ENCODE measurements at regions not wholly inside any gene's neighbourhood (a gene's known extent, or its start where the extent isn't known, plus 50 kb on each side); places are given as distances from the start of the nearest gene placed in this dataset.

DNA sequence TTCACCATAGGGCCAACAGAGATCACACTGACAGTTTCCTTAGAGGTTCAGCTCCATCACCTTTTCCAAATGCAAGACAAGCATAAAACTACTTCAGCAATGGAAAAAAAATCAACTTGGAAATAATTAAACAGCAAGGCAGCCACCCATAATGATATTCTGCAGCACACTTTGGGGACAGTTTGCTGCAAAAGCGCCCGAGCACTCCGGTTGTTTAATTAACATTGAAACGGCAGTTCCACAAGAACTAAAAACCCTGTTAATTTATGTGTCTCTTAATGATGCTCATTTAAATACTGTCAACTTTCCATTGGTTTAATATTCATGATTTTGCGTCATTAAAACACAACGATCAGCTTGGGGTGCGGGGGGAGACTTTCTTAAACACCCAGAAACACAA lies 153.2 kb downstream of the ELAVL4 start:
- H3K27ac ChIP-seq, result no peak overlapping the region
- ATAC-seq (no peak), DNase-seq (no peak)
- no peaks in the 10 kb centered on the region for H3K4me1 ChIP-seq
- no peaks in the 10 kb centered on the region for H3K27me3 ChIP-seq
- H3K9me3 ChIP-seq, result no peaks in the 10 kb centered on the region
- no peaks in the 10 kb centered on the region for H3K36me3 ChIP-seq (replicated peaks in 1 of 2; ENCODE audit: insufficient read depth in 1 of 2, low read depth in 2 of 2)
- intact Hi-C loops (cut with DNase I), result no loop called here
- 76 to 82% methylated on average over 7 of the region's 7 CpGs for WGBS, 2 donors
- H3K4me3 ChIP-seq, result no peak overlapping the region
- TF ChIP-seq, protein P1, sequence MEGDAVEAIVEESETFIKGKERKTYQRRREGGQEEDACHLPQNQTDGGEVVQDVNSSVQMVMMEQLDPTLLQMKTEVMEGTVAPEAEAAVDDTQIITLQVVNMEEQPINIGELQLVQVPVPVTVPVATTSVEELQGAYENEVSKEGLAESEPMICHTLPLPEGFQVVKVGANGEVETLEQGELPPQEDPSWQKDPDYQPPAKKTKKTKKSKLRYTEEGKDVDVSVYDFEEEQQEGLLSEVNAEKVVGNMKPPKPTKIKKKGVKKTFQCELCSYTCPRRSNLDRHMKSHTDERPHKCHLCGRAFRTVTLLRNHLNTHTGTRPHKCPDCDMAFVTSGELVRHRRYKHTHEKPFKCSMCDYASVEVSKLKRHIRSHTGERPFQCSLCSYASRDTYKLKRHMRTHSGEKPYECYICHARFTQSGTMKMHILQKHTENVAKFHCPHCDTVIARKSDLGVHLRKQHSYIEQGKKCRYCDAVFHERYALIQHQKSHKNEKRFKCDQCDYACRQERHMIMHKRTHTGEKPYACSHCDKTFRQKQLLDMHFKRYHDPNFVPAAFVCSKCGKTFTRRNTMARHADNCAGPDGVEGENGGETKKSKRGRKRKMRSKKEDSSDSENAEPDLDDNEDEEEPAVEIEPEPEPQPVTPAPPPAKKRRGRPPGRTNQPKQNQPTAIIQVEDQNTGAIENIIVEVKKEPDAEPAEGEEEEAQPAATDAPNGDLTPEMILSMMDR (IDR thresholded peaks at IDR 0.05), result no peak
- TF ChIP-seq POLR2A (IDR thresholded peaks at IDR 0.05), result no peak

DNA sequence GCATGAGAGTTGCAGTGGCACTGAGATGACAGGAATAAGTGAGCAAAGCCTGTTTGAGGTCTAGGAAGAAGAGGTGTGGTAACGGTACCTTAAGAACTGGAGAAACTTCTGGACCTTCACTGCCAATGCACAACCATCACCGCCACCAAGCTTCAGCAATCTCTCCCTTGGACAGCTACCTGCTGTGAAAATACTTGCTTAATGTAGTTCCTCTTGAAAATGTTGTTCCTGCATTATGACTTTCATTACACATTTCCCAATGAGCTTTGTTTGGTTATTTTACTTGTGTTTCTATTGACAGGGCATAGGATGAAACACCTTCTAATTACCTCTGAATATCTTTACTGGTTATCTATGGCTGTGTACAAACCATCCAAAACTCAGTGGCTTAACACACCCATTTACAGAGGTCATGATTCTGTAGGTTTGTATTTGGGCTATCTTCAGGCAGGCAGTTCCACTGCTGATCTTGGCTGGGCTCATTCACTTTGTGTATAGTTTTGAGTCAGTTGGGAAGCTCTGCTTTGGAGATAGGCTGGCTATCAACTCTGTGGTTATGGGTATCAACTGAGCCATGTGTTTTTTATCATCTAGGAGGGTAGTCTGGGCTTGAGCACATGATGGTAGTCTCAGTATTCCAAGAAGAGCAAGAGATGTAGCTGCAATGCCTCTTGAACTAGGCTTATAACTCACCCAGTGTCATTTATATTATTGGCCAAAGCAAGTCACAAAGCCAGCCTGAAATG lies 149.4 kb downstream of the ELAVL4 start:
- no peaks in the 10 kb centered on the region for H3K36me3 ChIP-seq (replicated peaks in 1 of 2; ENCODE audit: insufficient read depth in 1 of 2, low read depth in 2 of 2)
- H3K27me3 ChIP-seq, result no peaks in the 10 kb centered on the region
- no peak for TF ChIP-seq POLR2A (IDR thresholded peaks at IDR 0.05)
- TF ChIP-seq, protein P1 (IDR thresholded peaks at IDR 0.05), result no peak
- H3K27ac ChIP-seq, result no peak overlapping the region
- WGBS, 2 donors, result 64 to 73% methylated on average over 2 of the region's 2 CpGs
- ATAC-seq, result no peak
- no peaks in the 10 kb centered on the region for H3K9me3 ChIP-seq
- DNase-seq, result no peak
- intact Hi-C loops (cut with DNase I), result no loop called here
- H3K4me1 ChIP-seq, result no peaks in the 10 kb centered on the region
- H3K4me3 ChIP-seq, result no peak overlapping the region

DNA sequence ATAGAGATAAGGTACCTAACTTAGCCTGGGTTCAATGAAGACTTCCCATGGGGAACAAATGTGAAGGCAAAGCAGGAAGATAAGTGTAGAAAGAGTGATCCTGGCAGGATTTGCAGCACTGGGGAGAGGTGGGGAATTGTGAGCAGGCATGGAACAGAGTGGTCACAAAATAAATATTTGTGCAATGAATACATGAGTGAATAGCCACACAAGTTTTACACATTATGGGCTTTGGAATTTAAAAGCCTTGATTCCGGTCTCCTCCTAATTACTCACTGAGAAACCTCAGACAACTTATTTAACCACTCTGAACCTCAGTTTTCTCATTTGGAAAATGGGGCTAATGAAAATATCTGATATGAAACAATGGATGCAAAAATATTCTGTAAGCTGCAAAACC lies 148.3 kb downstream of the ELAVL4 start:
- Histone ChIP-seq H3K27me3 (no peaks in the 10 kb centered on the region), H3K27ac (no peak overlapping the region), H3K36me3 (replicated peaks in 1 of 2; ENCODE audit: insufficient read depth in 1 of 2, low read depth in 2 of 2) (no peaks in the 10 kb centered on the region), H3K9me3 (no peaks in the 10 kb centered on the region), H3K4me1 (no peaks in the 10 kb centered on the region), H3K4me3 (no peak overlapping the region)
- 61 to 69% methylated on average over 1 of the region's 1 CpG for WGBS, 2 donors
- intact Hi-C loops (cut with DNase I), result no loop called here
- no peak for ATAC-seq
- TF ChIP-seq POLR2A (IDR thresholded peaks at IDR 0.05), result no peak
- TF ChIP-seq, protein P1 (IDR thresholded peaks at IDR 0.05), result no peak
- DNase-seq, result no peak
